ENCODE measurements at regions not wholly inside any gene's neighbourhood (a gene's known extent, or its start where the extent isn't known, plus 50 kb on each side); places are given as distances from the start of the nearest gene placed in this dataset.

DNA sequence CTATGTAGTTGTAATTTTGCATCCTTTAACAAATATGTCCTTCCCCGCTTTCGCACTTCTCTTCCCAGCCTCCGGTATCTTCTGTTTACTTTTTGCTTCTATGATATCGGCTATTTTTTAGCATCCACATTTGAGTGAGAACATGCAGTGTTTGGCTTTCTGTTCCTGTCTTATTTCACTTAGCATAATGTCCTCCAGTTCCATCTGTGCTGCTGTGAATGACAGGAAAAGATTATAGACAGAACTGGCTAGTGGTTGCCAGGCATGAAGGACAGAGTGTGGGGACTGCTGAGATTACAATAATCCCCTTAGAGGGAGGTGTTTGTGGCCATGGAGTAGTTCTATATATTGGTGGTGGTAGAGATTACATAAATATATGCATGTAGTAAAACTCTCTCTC lies 588.6 kb downstream of the NLGN4X start:
- peaks cover 12% of the 10 kb centered on the region for H3K4me1 ChIP-seq (ENCODE audit: control insufficient read depth, low read depth, low read length)
- H3K9me3 ChIP-seq (ENCODE audit: control insufficient read depth, low read depth, low read length): no peaks in the 10 kb centered on the region
- H3K27me3 ChIP-seq (ENCODE audit: control insufficient read depth, insufficient read depth, low read length): no peaks in the 10 kb centered on the region
- H3K27ac ChIP-seq (ENCODE audit: low read length): no peak overlapping the region
- H3K36me3 ChIP-seq (ENCODE audit: control insufficient read depth, low read depth, low read length): no peaks in the 10 kb centered on the region
- H3K4me3 ChIP-seq (ENCODE audit: low read length): no peak overlapping the region
- no peak overlapping the region for H3K9ac ChIP-seq (ENCODE audit: low read length)

DNA sequence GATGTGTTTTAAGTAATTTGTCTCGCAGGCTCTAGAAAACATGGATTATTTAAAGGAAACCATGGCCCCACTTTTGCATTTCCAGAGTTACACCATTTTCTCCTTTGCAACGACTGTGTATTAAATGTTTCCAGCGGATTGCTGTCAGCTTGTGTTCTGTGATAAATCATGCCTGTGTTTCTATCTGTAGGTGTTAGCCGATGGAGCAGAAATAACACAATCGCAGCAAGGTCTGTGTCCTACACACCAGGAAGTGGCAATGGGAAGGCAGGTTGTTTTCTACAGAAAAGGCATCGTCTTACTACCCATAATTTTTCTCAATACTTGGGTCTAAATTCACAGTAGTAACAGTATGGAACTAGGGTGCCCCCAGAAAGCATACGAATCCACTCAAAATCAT lies 590.1 kb downstream of the NLGN4X start:
- H3K4me1 ChIP-seq (ENCODE audit: control insufficient read depth, low read depth, low read length): no peaks in the 10 kb centered on the region
- no peak overlapping the region for H3K27ac ChIP-seq (ENCODE audit: low read length)
- no peak overlapping the region for H3K4me3 ChIP-seq (ENCODE audit: low read length)

DNA sequence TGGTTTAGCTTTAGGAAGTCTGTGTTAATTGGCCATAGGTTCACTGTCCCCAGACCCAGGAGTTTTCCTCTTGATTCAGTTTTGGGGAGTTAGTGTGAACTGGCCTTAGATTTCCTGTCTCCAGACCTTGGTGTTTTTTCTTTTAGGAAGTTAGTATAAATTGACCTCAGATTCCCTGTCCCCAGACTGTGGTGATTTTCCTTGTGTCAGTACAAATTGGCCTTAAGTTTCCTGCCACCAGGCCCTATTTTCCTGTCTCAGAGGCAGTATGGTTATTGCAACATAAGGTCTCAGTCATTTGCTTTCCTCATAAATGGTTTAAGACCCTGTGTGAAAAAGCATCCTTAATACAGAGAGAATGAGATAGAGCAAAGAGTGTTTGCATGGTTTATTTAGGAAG lies 595.8 kb downstream of the NLGN4X start:
- Histone ChIP-seq H3K9me3 (ENCODE audit: control insufficient read depth, low read depth, low read length) (no peaks in the 10 kb centered on the region), H3K36me3 (ENCODE audit: control insufficient read depth, low read depth, low read length) (no peaks in the 10 kb centered on the region), H3K27me3 (ENCODE audit: control insufficient read depth, insufficient read depth, low read length) (no peaks in the 10 kb centered on the region), H3K27ac (ENCODE audit: low read length) (no peak overlapping the region), H3K9ac (ENCODE audit: low read length) (no peak overlapping the region), H3K4me3 (ENCODE audit: low read length) (no peak overlapping the region), H3K4me1 (ENCODE audit: control insufficient read depth, low read depth, low read length) (peaks cover 5% of the 10 kb centered on the region)

More for the DNA sequence above, 590.1 kb downstream of the NLGN4X start:
- no peaks in the 10 kb centered on the region for H3K9me3 ChIP-seq (ENCODE audit: control insufficient read depth, low read depth, low read length)
- no peak overlapping the region for H3K9ac ChIP-seq (ENCODE audit: low read length)
- no peaks in the 10 kb centered on the region for H3K36me3 ChIP-seq (ENCODE audit: control insufficient read depth, low read depth, low read length)
- no peaks in the 10 kb centered on the region for H3K27me3 ChIP-seq (ENCODE audit: control insufficient read depth, insufficient read depth, low read length)

DNA sequence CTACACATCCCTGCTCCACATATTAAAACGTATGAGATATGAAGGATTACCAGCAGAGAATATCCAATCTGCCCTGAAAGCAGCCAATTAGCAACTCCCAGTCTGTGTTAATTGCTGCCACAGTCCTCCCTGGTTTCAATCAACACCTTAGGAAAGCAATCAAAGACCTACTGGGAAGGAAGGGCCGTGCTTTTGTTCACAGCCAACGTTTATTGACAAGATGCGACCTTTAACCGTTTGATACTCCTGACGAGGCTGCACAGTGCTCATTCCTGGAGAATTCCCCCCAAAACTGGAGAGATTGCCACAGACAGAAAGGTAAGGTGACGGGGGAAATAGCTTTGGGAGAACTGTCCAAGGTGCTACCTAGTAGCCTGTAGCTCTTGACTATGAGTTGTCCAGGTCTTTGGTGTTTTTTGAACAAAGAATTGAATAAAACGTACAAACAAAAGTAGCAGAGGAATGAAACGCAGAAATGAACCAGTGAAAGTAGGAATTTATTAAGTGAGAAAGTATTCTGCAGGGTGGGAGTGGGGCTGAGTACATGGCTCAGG lies 596.5 kb downstream of the NLGN4X start:
- Histone ChIP-seq H3K36me3 (ENCODE audit: control insufficient read depth, low read depth, low read length) (no peaks in the 10 kb centered on the region), H3K4me1 (ENCODE audit: control insufficient read depth, low read depth, low read length) (peaks cover 5% of the 10 kb centered on the region), H3K27ac (ENCODE audit: low read length) (no peak overlapping the region), H3K27me3 (ENCODE audit: control insufficient read depth, insufficient read depth, low read length) (no peaks in the 10 kb centered on the region), H3K9ac (ENCODE audit: low read length) (no peak overlapping the region), H3K4me3 (ENCODE audit: low read length) (no peak overlapping the region), H3K9me3 (ENCODE audit: control insufficient read depth, low read depth, low read length) (no peaks in the 10 kb centered on the region)

DNA sequence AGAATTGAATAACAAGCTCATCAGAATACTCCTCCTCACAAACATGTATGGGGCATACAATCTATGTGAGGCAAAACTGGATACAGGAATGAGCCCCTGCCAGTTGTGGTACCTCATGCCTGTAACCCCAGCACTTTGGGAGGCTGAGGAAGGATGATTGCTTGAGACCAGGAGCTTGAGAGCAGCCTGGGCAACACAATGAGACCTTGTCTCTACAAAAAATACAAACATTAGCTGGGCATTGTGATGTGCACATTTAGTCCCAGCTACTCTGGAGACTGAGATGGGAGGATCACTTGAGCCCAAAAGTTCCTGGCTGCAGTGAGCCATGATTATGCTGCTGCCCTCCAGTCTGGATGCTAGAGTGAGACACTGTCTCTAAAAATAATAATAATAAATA lies 611.0 kb downstream of the NLGN4X start:
- H3K27me3 ChIP-seq (ENCODE audit: control insufficient read depth, insufficient read depth, low read length): no peaks in the 10 kb centered on the region
- H3K36me3 ChIP-seq (ENCODE audit: control insufficient read depth, low read depth, low read length): no peaks in the 10 kb centered on the region
- no peaks in the 10 kb centered on the region for H3K9me3 ChIP-seq (ENCODE audit: control insufficient read depth, low read depth, low read length)
- no peak overlapping the region for H3K27ac ChIP-seq (ENCODE audit: low read length)
- H3K4me3 ChIP-seq (ENCODE audit: low read length): no peak overlapping the region
- no peaks in the 10 kb centered on the region for H3K4me1 ChIP-seq (ENCODE audit: control insufficient read depth, low read depth, low read length)
- no peak overlapping the region for H3K9ac ChIP-seq (ENCODE audit: low read length)

DNA sequence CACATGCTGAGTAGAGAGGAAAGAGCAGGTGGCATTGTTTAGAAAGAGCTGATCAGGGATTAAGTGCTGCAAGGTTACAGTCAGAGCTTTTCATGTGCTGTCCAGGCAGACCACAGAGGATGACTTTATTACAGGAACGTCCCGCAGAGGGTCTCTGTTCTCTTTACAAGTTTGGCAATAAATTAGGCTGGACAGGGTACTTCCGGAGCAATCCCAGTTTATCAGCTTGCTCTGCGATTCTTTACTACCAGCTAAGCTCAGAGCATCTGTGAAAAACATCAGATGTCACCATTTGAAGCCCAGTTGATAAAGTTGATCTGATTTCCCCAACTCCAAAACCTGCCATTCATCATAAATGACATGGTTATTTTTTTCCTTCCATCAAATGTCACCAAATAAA lies 633.1 kb downstream of the NLGN4X start:
- Histone ChIP-seq H3K36me3 (ENCODE audit: control insufficient read depth, low read depth, low read length) (no peaks in the 10 kb centered on the region), H3K4me3 (ENCODE audit: low read length) (no peak overlapping the region), H3K27me3 (ENCODE audit: control insufficient read depth, insufficient read depth, low read length) (no peaks in the 10 kb centered on the region), H3K9ac (ENCODE audit: low read length) (no peak overlapping the region), H3K27ac (ENCODE audit: low read length) (no peak overlapping the region), H3K9me3 (ENCODE audit: control insufficient read depth, low read depth, low read length) (no peaks in the 10 kb centered on the region), H3K4me1 (ENCODE audit: control insufficient read depth, low read depth, low read length) (no peaks in the 10 kb centered on the region)

DNA sequence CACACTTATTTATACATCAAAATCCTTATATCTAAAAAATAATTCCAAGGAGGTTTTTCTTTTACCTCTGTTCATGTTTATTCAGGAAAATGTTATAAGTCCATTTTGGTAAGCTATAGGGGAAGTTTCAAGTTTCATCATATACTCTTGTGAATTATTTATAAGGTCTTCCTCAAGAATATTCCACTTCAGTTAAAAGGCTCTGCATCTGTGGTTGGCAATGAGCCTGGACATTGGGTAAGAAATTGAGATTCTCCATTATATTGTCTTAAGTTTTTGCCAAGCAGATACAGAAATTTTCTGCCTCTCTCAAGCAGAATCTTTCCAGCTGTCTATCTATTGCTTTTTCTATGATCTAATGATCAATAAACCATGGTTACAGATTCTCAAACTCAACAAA lies 641.9 kb downstream of the NLGN4X start:
- H3K27ac ChIP-seq (ENCODE audit: low read length): no peak overlapping the region
- no peaks in the 10 kb centered on the region for H3K9me3 ChIP-seq (ENCODE audit: control insufficient read depth, low read depth, low read length)
- H3K27me3 ChIP-seq (ENCODE audit: control insufficient read depth, insufficient read depth, low read length): no peaks in the 10 kb centered on the region
- no peak overlapping the region for H3K9ac ChIP-seq (ENCODE audit: low read length)
- H3K36me3 ChIP-seq (ENCODE audit: control insufficient read depth, low read depth, low read length): no peaks in the 10 kb centered on the region
- H3K4me1 ChIP-seq (ENCODE audit: control insufficient read depth, low read depth, low read length): no peaks in the 10 kb centered on the region
- H3K4me3 ChIP-seq (ENCODE audit: low read length): no peak overlapping the region

DNA sequence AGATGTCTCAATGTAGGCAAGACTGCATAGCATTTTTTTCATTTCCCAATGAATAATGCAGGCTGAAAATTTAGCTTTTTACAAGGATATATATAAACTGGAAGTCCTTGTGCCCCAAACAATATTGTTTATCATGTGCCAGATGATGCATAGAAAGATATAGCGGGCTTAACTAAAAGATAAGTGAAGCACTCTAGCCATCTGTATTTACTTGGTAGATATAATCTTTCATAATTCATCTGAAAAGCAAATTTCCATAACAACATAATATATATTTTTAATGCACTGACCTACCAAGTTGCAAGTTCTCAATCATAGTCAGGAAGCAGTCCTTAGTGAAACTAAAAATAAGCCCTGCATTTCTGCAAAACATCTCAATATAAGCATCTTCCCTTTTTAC lies 653.3 kb downstream of the NLGN4X start:
- Histone ChIP-seq H3K36me3 (ENCODE audit: control insufficient read depth, low read depth, low read length) (no peaks in the 10 kb centered on the region), H3K27me3 (ENCODE audit: control insufficient read depth, insufficient read depth, low read length) (no peaks in the 10 kb centered on the region), H3K4me1 (ENCODE audit: control insufficient read depth, low read depth, low read length) (no peaks in the 10 kb centered on the region), H3K27ac (ENCODE audit: low read length) (no peak overlapping the region), H3K9me3 (ENCODE audit: control insufficient read depth, low read depth, low read length) (no peaks in the 10 kb centered on the region), H3K9ac (ENCODE audit: low read length) (no peak overlapping the region), H3K4me3 (ENCODE audit: low read length) (no peak overlapping the region)

DNA sequence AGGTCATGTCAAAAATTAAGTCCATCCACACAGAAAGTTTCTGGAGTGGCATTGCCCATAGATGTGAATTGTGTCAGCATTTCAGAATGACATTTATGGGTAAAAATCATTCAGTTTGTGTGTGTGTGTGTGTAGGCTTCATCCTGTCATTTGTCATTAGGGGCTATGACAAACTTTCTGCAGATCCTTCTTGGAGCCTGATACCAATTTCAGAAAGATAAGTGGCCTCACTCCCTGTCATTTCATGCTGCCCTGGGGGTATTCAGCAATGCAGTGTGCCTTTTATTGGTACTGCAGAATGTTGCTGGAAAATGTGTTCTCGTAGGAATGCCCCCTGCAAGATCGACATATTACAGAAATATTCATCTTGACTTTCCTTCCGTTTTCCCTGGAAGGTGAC lies 659.7 kb downstream of the NLGN4X start:
- Histone ChIP-seq H3K4me1 (ENCODE audit: control insufficient read depth, low read depth, low read length) (no peaks in the 10 kb centered on the region), H3K27me3 (ENCODE audit: control insufficient read depth, insufficient read depth, low read length) (no peaks in the 10 kb centered on the region), H3K36me3 (ENCODE audit: control insufficient read depth, low read depth, low read length) (no peaks in the 10 kb centered on the region), H3K9me3 (ENCODE audit: control insufficient read depth, low read depth, low read length) (no peaks in the 10 kb centered on the region), H3K27ac (ENCODE audit: low read length) (no peak overlapping the region), H3K4me3 (ENCODE audit: low read length) (no peak overlapping the region), H3K9ac (ENCODE audit: low read length) (no peak overlapping the region)

DNA sequence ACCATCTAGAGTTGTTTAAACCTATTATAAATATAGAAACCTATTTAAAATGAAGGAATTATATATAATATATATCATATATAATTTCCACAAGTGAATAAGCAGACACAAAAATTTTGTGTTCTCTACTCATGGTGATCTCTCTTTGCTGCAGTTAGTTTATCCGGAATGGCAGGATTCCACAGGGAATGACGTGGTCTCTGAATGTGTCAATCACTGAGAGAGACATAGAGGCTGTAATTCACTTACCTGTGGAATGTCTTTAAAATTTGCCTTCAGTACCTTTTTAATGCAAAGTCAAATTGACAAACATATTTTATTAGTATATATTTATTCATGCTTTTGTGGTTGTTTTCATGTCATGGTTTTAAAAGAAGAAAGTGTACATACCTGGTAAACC lies 669.3 kb downstream of the NLGN4X start:
- Histone ChIP-seq H3K4me3 (ENCODE audit: low read length) (no peak overlapping the region), H3K36me3 (ENCODE audit: control insufficient read depth, low read depth, low read length) (no peaks in the 10 kb centered on the region), H3K9ac (ENCODE audit: low read length) (no peak overlapping the region), H3K27me3 (ENCODE audit: control insufficient read depth, insufficient read depth, low read length) (no peaks in the 10 kb centered on the region), H3K27ac (ENCODE audit: low read length) (no peak overlapping the region), H3K4me1 (ENCODE audit: control insufficient read depth, low read depth, low read length) (no peaks in the 10 kb centered on the region), H3K9me3 (ENCODE audit: control insufficient read depth, low read depth, low read length) (no peaks in the 10 kb centered on the region)

DNA sequence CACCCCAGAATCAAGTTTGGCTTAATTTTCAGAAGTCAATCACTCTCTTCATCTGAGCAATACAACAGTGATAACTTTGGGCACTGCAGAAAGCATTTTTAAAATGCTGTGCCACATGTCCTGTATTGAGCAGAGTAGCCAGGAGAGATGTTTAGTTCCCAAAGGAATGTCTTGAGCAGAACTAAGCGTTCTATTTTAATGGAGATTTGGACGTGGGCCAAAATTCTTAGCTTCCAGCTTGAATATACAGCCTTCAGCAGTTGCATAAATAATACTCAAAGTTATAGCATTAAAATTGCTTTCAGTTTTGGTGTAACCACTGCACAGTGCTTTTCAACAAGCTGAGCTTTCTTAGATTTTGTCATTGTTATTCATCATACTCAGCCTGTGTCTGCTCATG lies 679.2 kb downstream of the NLGN4X start:
- Histone ChIP-seq H3K36me3 (ENCODE audit: control insufficient read depth, low read depth, low read length) (no peaks in the 10 kb centered on the region), H3K27ac (ENCODE audit: low read length) (no peak overlapping the region), H3K9ac (ENCODE audit: low read length) (no peak overlapping the region), H3K9me3 (ENCODE audit: control insufficient read depth, low read depth, low read length) (no peaks in the 10 kb centered on the region), H3K27me3 (ENCODE audit: control insufficient read depth, insufficient read depth, low read length) (no peaks in the 10 kb centered on the region), H3K4me3 (ENCODE audit: low read length) (no peak overlapping the region), H3K4me1 (ENCODE audit: control insufficient read depth, low read depth, low read length) (no peaks in the 10 kb centered on the region)

DNA sequence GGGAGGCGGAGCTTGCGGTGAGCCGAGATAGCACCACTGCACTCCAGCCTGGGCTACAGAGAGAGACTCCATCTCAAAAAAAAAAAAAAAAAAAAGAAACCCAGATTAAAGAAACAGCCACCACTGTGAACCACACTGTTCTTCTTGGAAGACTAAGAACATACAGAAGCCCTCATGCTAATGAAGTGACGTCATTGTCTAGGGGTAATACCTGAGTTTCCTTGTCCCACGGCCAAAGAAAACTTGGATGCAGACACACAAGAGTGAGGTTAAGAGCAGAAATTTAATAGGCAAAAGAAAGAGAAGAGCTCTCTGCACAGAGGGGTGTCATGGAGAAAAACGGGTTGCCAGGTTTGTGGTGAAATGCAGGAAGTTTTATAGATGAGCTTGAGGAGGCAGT lies 691.6 kb downstream of the NLGN4X start:
- Histone ChIP-seq H3K27me3 (ENCODE audit: control insufficient read depth, insufficient read depth, low read length) (no peaks in the 10 kb centered on the region), H3K27ac (ENCODE audit: low read length) (no peak overlapping the region), H3K36me3 (ENCODE audit: control insufficient read depth, low read depth, low read length) (no peaks in the 10 kb centered on the region), H3K9ac (ENCODE audit: low read length) (no peak overlapping the region), H3K4me3 (ENCODE audit: low read length) (no peak overlapping the region), H3K9me3 (ENCODE audit: control insufficient read depth, low read depth, low read length) (no peaks in the 10 kb centered on the region), H3K4me1 (ENCODE audit: control insufficient read depth, low read depth, low read length) (peaks cover 6% of the 10 kb centered on the region)
